Inflammatory macrophage treated with lipopolysaccharide for 1 hour (primary cell): ENCODE measurements at regions not wholly inside any gene's neighbourhood (a gene's known extent, or its start where the extent isn't known, plus 50 kb on each side); places are given as distances from the start of the nearest gene placed in this dataset.
"Not testable (repeated sequence)": the region's sequence is repeated elsewhere in the genome, so short reads cannot be mapped to it uniquely, and the experiment has no call there.

Experiments used
- DNase-seq, 2 donors: peaks; one replicate each; pipeline ENCODE4 v3.0.0-alpha.2; 2020 to 2022

DNA sequence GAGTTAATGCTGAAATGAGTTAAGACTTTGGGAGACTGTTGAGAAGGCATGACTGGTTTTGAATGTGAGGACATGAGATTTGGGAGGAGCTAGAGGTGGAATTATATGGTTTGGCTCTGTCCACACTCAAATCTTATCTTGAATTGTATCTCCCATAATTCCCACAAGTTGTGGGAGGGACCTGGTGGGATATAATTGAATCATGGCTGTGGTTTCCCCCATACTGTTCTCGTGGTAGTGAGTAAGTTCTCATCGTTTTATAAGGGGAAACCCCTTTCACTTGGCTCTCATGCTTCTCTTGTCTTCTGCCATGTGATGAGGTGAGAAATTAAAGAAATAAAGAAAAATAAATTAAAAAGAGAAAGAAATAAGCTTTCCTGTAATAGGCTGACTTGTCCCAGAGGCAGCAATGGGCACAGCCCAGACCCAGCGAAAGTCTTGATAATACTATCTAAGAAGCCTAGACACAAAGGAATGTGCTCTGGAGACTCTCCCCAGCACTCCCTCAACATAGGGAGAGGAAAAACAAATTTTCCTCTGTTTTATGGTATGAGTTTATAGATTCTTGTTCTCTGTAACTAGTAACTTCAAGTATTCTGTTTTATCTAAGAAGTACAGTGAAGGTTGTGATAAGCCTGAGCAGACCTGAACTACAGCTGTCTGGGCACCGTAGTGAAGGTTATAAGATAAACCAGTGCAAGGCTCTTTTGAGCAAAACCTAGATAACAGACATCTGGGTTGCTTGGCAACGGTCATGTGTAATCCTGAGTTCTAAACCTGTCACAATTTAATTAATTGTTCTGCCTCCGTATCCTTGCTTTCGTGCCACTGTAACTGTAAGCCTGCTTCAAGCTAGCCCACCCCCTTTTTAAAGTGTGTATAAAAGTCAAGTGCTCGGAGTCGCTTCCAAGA lies 88.9 kb upstream of the ECI2 start:
- peak; percentile 4 to 18 for DNase-seq

DNA sequence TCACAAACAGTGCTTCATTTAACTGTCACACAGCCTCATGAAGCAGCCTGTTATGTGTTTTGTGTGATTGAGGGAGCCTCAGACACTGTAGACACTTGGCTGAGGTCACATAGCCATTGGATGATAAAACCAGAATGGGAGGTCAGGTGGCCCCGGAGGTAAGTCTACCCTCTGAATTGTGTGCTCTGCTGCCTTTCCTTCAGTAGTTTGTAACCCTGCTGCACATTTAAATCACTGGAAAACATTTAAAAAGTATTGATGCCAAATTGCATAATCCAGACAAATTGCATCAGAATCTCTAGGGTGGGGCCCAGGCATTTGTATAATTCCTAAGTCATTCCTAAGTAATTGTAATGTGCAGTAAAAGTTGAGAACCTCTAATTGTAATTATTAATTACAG lies 85.2 kb upstream of the ECI2 start:
- no peak for DNase-seq

DNA sequence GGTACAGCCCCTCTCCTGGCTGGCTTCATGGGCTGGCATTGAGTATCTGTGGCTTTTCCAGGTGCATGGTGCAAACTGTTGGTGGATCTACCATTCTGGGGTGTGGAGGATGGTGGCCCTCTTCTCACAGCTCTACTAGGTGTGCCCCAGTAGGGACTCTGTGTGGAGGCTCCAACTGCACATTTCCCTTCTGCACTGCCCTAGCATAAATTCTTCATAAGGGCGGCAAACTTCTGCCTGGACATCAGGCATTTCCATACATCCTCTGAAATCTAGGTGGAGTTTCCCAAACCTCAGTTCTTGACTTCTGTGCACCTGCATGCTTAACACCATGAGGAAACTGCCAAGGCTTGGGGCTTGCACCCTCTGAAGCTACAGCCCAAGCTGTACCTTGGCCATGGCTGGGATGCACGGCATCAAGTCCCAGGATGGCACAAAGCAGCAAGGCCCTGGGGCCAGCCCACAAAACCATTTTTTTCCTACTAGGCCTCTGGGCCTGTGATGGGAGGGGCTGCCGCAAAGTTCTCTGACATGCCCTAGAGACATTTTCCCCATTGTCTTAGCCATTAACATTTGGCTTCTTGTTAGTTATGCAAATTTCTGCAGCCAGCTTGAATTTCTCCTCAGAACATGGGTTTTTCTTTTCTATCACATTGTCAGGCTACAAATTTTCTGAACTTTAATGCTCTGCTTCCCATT lies 83.4 kb upstream of the ECI2 start:
- DNase-seq, result not testable (repeated sequence)

DNA sequence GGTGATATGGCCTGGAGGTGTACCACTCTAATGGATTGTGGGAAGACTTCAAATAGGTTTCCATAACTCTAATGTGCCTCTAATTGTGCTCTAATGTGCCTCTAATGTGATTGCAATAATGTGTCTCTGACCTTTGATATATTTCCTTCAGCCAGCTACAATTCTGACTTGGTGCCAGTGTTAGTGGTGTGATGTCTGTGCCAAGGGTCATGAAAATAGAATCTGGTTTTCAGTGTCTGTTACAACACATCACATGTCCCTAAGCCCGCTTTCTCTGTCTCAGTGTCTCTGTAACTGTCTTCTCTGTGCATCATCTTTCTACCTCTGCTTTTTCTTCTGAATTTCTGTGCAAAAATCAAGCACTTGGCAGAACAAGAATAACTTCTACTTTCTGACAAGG lies 77.2 kb upstream of the ECI2 start:
- DNase-seq, result no peak

DNA sequence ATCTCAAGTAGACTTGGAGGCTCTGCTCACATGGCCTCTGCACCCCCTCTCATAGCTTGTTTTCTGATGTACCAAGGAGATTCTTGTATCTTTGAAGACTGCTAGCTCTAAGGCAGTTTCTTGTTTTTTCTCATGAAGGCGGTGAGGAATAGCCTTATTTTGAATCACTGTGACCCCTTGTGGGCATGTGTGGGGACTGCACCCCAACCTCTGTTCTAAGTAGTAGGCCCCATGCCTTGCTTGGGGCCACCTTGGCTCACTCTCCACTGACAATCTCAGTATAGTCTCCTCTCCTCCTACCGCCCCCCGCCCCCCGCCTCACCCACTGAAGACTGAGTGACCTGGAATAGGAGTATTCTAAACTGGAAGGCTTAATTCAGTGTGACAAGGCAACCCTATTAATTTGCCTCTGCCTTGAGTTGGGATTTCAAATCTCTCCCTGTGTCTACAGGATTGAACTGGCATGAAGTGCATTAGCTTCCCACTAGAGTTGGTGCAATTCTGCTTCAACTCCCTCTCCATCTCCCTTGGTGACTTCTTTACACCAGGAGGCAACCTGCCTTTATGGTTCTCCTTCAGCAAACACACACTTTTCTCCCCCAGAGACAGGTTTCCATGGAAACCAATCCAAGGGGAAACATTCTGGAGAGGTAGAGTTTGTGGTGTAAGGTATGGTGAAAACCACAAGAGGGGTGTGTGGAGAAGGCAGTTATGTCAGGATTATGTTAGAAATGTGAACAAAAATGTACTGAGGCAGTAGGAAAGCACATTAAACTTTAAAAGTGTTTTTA lies 75.4 kb upstream of the ECI2 start:
- DNase-seq, result peak; percentile 31 to 61

DNA sequence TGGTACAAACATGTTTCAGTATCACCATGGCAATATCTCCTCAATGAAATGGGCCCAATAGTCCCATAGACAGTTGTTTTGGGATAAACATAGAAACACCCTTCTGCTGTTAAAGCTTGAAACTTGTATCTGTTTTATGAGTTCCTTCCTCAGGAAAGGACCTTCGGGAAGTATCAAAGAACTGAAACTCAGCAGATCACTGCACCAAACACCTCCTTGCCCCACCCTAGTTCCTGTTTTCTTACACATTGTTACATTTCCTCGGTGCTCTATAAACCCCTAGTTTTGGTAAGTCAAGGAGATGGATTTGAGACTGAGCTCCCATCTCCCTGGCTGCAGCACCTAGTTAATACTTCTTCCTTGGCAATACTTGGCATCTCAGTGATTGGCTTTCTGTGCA lies 73.8 kb upstream of the ECI2 start:
- peak in 1 of 2 donors; percentile 11 for DNase-seq

DNA sequence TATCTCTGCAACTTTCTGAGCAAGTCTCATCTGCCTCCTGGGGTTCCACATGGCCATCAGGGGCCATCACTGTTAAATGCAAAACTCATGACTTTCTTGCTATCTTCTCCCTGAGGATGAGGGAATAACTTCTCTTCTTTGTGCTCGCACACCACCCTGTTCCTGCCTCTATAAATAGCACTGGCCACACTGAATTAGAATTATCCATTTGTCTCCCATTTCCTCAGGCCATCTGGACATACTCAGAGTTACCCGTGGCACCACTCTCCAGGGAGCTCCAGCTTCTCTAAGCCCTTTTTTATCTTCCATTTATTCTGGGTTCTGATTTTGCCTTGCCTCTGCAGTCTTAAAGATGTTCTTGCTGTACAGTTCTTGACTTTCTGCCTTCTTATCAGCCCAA lies 72.8 kb upstream of the ECI2 start:
- no peak for DNase-seq

DNA sequence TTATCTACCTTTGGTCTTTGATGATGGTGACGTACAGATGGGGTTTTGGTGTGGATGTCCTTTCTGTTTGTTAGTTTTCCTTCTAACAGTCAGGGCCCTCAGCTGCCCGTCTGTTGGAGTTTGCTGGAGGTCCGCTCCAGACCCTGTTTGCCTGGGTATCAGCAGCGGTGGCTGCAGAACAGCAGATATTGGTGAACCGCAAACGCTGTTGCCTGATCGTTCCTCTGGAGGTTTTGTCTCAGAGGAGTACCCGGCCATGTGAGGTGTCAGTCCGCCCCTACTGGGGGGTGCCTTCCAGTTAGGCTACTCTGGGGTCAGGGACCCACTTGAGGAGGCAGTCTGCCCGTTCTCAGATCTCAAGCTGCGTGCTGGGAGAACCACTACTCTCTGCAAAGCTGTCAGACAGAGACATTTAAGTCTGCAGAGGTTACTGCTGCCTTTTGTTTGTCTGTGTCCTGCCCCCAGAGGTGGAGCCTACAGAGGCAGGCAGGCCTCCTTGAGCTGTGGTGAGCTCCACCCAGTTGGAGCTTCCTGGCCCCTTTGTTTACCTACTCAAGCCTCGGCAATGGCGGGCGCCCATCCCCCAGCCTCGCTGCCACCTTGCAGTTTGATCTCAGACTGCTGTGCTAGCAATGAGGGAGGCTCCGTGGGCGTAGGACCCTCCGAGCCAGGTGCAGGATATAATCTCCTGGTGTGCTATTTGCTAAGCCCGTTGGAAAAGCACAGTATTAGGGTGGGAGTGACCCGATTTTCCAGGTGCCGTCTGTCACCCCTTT lies 68.5 kb upstream of the ECI2 start:
- DNase-seq, result not testable (repeated sequence)

DNA sequence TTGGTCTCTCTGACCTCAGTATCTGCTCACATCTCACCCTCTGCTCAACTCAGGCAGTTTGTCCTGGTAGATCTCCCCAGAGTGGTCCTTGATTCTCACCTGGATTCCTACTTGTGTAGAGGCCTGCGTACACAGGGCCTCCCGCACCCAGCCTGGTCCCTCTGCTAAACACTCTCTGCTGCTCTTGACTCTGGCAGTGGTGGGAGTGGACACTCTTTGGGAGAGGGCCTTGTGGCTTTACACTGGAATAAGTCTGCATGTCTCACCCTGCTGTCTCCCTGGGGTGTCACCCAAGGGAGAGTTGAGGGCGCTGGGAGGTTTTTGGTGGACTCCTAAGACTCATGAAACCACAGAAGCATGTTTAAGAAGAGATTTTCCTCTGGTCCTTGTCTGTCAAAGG lies 57.3 kb upstream of the ECI2 start:
- no peak for DNase-seq

DNA sequence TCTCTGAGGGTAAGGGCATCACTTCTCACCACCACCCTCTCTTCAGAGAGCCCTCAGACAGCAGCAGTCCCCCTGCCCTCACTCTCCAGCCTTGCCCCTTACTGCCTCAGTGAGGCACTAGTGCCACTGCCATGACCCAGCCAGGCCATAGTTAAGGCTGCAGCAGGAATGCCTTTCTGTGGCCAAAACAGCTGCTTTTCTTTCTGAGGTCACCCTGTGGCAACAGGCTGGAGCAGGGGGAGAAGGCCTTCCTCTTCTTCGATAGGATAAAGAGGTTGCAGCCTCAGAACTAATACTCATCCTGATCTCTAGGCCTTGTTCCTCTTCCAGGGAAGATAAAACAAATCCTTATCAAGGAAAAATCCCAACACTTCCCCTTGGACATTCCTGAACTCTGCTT lies 56.8 kb upstream of the ECI2 start:
- no peak for DNase-seq

DNA sequence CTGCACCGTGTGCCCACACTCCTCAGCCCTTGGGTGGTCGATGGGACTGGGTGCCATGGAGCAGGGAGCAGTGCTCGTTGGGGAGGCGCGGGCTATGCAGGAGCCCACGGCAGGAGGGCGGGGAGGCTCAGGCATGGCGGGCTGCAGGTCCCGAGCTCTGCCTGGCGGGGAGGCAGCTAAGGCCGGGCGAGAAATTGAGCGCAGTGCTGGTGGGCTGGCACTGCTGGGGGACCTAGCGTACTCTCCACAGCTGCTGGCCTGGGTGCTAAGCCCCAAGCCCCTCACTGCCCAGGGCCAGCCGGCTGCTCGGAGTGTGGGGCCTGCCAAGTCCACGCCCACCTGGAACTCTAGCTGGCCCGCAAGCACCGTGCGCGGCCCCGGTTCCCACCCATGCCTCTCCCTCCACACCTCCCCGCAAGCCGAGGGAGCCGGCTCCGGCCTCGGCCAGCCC lies 55.9 kb upstream of the ECI2 start:
- no peak for DNase-seq

DNA sequence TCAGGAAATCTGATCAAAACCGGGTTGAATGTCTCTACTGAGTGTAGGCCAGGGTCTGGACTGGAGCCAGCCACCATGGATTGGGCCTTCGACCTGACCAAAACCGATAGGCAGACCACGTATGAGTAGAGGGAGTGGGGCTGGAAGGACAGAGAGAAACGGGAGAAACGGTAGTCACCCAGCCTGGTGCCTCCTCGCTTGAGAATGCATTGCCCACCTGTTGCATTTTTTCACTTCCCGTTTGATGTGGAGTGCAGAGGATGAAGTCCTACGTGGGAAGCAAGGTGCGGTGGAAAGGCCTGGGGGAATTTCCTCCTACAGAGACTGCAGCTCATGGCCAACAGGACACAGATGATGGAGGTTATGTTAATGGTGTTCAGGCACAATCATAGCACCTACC lies 53.9 kb upstream of the ECI2 start:
- no peak for DNase-seq

DNA sequence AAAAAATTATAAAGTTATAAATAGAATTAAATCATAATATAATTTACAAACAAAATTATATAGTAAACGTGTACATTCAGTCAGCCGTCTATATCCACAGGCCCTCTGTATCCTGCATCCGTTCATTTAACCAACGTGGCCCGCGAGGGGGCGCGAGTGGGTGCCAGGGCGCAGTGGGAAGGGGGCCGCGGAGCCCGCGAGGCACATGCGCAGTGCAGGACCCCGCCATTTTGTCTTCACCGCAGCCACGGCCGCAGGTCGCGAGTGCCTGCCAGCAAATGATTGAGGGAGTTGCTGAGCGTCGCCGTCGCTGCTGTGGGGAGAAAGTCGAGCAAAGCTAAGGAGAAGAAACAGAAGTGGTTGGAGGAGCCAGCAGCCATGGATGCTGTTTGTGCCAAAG lies 53.4 kb upstream of the ECI2 start:
- no peak for DNase-seq

DNA sequence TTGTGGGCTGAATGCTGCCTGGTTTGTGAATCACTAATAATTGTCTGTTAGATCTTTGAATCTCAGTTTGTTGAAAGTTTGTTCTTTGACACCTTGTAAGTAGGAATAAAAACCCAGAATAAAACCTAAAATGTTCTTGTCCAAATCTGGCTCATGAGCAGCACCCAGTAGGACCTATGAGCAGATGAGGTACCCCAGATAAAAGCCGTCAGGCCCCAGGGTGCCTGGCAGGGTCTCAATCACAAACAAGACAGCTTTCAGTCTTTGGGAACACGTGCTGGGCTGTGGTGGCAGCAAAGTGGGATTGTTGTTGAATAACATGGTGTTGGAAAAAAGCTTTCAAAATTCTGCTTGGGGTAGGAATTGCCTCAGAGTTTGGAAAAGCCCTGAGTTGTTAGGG lies 52.1 kb upstream of the ECI2 start:
- no peak for DNase-seq

DNA sequence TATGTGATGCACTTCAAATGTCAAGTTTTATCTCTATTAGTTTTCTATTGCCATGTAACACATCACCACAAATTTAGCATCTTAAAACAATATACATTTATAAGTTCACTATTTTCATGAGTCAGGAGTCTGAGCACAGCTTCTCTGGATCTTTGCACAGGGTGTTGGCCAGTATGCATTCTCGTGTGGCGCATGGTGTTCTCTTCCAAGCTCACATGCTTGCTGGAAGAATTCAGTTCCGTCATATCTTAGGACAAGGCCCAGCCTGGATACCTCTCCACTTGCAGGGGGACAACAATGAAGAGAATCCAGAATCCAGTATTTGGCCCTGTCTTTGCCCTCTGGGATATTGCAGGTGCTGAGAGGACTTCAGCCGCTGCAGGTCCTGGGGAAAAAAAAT lies 51.0 kb upstream of the ECI2 start:
- DNase-seq, result no peak

DNA sequence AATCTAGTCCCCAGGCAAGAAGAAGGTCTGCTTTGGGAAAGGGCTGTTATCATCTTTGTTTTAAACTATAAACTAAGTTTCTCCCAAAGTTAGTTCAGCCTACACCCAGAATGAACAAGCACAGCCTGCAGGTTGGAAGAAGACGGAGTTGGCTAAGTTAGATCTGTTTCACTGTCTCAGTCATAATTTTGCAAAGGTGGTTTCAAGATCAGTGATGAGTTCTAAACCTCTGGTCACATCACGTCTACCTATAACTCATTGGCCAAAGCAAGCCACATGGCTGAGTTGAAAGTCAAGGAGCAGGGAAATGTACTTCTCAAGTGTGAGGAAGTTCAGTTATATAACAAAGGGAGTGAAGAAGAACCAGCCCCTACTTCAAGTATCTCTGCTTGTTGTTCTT lies 50.5 kb upstream of the ECI2 start:
- DNase-seq, result no peak

DNA sequence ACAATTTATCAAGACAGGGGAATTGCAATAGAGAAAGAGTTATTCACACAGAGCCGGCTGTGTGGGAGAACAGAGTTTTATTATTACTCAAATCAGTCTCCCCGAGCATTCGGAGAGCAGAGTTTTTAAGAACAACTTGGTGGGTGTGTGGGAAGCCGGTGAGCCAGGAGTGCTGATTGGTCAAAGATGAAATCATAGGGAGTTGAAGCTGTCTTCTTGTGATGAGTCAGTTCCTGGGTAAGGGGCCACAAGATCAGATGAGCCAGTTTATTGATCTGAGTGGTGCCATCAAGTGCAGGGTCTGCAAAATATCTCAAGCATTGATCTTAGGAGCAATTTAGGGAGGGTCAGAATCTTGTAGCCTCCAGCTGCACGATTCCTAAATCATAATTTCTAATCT lies 50.0 kb upstream of the ECI2 start:
- DNase-seq, result no peak
